ENCODE measurements at regions not wholly inside any gene's neighbourhood (a gene's known extent, or its start where the extent isn't known, plus 50 kb on each side); places are given as distances from the start of the nearest gene placed in this dataset.
"Not testable (repeated sequence)": the region's sequence is repeated elsewhere in the genome, so short reads cannot be mapped to it uniquely, and the experiment has no call there.

DNA sequence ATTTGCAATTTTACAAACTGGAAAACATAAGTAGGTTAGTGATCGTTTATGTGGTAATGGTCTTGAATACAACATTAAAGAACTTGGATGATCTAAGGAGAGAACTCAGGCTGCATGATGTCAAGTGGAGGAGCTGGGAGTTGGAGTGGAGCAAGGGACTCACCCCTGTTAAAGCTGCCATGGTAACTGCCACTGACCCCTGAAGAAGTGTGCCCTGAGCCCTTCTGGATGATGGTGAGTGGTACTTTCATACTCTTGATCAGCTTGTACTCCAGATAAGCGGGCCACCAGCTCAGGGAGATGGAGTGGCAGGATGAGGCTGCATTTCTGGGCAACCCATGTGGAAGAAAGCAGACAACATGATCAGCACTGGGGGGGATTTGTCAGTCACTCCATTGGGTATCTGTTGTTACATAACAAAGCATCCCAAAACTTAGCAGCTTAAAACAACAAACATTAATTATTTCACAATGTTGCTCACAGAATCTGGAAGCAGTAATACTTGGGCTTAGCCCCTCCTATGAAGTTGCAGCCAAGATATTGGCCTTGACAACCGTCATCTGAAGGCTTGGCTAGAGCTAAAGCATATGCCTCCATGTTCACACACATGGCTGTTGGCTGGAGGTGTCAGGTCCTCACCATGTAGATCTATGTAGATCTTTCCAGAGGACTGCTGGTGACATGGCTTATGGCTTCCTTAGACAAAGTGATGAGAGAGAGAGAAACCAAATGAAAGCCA is 213.8 kb downstream of the DUSP10 start:
- H3K9me3 Mint-ChIP-seq = no peaks in the 10 kb centered on the region
- H3K4me1 Mint-ChIP-seq = no peaks in the 10 kb centered on the region
- no peak for DNase-seq
- no peak for TF ChIP-seq CTCF (conservative IDR thresholded peaks at IDR 0.05)
- no peak overlapping the region for H3K9ac ChIP-seq (ENCODE audit: extremely low read depth, low read length, poor library complexity, severe bottlenecking)
- peaks cover 6% of the 10 kb centered on the region for H3K27me3 Mint-ChIP-seq (ENCODE audit: insufficient read depth)
- WGBS, 2 experiments (ENCODE audit: insufficient coverage in 1 of 2, insufficient read length in 1 of 2) = 93 to 100% methylated on average over 2 to 3 of the region's 3 CpGs
- H3K27ac Mint-ChIP-seq = no peak overlapping the region
- no peaks in the 10 kb centered on the region for H3K9me3 ChIP-seq (ENCODE audit: control insufficient read depth, low read length)
- H3K36me3 Mint-ChIP-seq (ENCODE audit: low read depth) = no peaks in the 10 kb centered on the region
- H3K4me1 ChIP-seq (ENCODE audit: control insufficient read depth, insufficient read depth, low read length) = no peaks in the 10 kb centered on the region
- H3K4me3 ChIP-seq (ENCODE audit: low read length) = no peak overlapping the region
- no peak overlapping the region for H3K4me3 Mint-ChIP-seq
- H3K27me3 ChIP-seq (ENCODE audit: control insufficient read depth, insufficient read depth, low read length, poor library complexity, severe bottlenecking) = no peaks in the 10 kb centered on the region
- H3K27ac ChIP-seq (ENCODE audit: low read depth, low read length) = no peak overlapping the region
- no peaks in the 10 kb centered on the region for H3K36me3 ChIP-seq (ENCODE audit: control insufficient read depth, insufficient read depth, low read length)

DNA sequence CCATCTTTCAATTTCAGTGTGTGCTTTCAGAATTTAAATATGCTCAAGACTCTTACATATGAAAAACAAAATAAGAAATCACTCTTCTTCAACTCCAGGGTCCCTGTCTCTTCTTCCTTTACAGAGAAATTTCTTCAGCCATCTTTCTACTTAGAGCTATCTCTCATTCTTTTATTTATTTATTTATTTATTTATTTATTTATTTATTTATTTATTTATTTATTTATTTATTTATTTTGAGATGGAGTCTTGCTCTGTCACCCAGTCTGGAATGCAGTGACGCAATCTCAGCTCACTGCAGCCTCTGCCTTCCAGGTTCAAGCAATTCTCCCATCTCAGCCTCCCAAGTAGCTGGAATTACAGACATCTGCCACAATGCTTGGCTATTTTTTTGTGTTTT is 211.7 kb downstream of the DUSP10 start:
- DNase-seq; H3K4me1 Mint-ChIP-seq; H3K27me3 ChIP-seq (ENCODE audit: control insufficient read depth, insufficient read depth, low read length, poor library complexity, severe bottlenecking); H3K27ac ChIP-seq (ENCODE audit: low read depth, low read length); H3K36me3 Mint-ChIP-seq (ENCODE audit: low read depth); H3K27me3 Mint-ChIP-seq (ENCODE audit: insufficient read depth); H3K9ac ChIP-seq (ENCODE audit: extremely low read depth, low read length, poor library complexity, severe bottlenecking); H3K4me3 Mint-ChIP-seq; H3K9me3 ChIP-seq (ENCODE audit: control insufficient read depth, low read length); H3K36me3 ChIP-seq (ENCODE audit: control insufficient read depth, insufficient read depth, low read length); H3K27ac Mint-ChIP-seq; H3K4me3 ChIP-seq (ENCODE audit: low read length); H3K9me3 Mint-ChIP-seq; H3K4me1 ChIP-seq (ENCODE audit: control insufficient read depth, insufficient read depth, low read length): not testable (repeated sequence)
- 92% methylated on average over 1 of the region's 1 CpG; no CpG with 5 or more reads in 1 of the 2 experiments for WGBS, 2 experiments (ENCODE audit: insufficient coverage in 1 of 2, insufficient read length in 1 of 2)

DNA sequence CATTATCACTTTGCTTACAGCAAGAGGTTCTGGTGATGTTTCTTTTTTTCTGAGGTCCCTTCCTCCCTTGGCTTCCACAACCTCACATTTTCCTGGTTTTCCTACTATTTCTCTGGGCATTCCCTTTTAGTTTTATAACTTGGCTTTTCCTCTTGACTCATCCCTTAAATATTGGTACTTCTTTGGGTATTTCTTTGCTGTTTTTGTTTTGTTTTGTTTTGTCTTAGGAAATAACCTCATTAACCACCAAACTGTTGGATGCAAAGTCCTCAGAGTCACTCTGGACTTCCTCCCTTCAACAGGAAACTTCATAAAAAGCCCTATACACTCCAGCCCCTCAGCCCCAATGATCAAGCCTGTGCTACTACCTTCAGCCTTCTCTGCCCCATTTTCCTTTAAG is 211.1 kb downstream of the DUSP10 start:
- H3K4me1 ChIP-seq (ENCODE audit: control insufficient read depth, insufficient read depth, low read length) = no peaks in the 10 kb centered on the region

More for the DNA sequence above, 211.1 kb downstream of the DUSP10 start:
- Histone ChIP-seq H3K9ac (ENCODE audit: extremely low read depth, low read length, poor library complexity, severe bottlenecking) (no peak overlapping the region), H3K27ac (ENCODE audit: low read depth, low read length) (no peak overlapping the region), H3K9me3 (ENCODE audit: control insufficient read depth, low read length) (no peaks in the 10 kb centered on the region), H3K4me3 (ENCODE audit: low read length) (no peak overlapping the region), H3K27me3 (ENCODE audit: control insufficient read depth, insufficient read depth, low read length, poor library complexity, severe bottlenecking) (no peaks in the 10 kb centered on the region), H3K36me3 (ENCODE audit: control insufficient read depth, insufficient read depth, low read length) (no peaks in the 10 kb centered on the region)
- TF ChIP-seq CTCF (conservative IDR thresholded peaks at IDR 0.05) = no peak
- no peak for DNase-seq
- no peaks in the 10 kb centered on the region for H3K36me3 Mint-ChIP-seq (ENCODE audit: low read depth)
- no peak overlapping the region for H3K4me3 Mint-ChIP-seq
- no peaks in the 10 kb centered on the region for H3K9me3 Mint-ChIP-seq
- H3K27me3 Mint-ChIP-seq (ENCODE audit: insufficient read depth) = peaks cover 6% of the 10 kb centered on the region
- no peak overlapping the region for H3K27ac Mint-ChIP-seq
- H3K4me1 Mint-ChIP-seq = no peaks in the 10 kb centered on the region
